ENCODE measurements at regions not wholly inside any gene's neighbourhood (a gene's known extent, or its start where the extent isn't known, plus 50 kb on each side); places are given as distances from the start of the nearest gene placed in this dataset.

DNA sequence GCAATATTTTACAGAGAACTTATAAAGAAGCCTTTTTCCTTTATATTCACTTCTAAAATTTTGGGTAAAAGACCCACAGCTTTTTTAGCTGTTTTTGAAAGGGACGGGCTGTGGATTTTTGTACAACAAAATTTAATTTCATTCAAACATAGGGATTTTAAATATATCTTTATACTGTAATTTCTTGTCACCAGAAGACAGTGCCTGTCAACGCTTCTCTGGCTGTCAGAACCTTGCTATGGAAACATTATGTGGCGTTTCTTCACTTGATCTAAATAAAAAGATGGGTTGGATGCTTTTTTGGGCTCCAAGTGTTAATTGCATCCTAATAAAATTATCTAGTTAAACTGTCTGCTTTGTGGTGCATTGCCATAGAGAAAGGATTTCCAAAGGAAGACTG, 635.6 kb upstream of the ALCAM start:
- no peak for TF ChIP-seq ZNF70 (CRISPR knock-in tag; IDR thresholded peaks at IDR 0.05)
- TF ChIP-seq, protein P1, sequence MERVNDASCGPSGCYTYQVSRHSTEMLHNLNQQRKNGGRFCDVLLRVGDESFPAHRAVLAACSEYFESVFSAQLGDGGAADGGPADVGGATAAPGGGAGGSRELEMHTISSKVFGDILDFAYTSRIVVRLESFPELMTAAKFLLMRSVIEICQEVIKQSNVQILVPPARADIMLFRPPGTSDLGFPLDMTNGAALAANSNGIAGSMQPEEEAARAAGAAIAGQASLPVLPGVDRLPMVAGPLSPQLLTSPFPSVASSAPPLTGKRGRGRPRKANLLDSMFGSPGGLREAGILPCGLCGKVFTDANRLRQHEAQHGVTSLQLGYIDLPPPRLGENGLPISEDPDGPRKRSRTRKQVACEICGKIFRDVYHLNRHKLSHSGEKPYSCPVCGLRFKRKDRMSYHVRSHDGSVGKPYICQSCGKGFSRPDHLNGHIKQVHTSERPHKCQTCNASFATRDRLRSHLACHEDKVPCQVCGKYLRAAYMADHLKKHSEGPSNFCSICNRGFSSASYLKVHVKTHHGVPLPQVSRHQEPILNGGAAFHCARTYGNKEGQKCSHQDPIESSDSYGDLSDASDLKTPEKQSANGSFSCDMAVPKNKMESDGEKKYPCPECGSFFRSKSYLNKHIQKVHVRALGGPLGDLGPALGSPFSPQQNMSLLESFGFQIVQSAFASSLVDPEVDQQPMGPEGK (CRISPR knock-in tag; IDR thresholded peaks at IDR 0.05; ENCODE audit: borderline replicate concordance), result no peak
- no peak for TF ChIP-seq PPARA (CRISPR knock-in tag; IDR thresholded peaks at IDR 0.05; ENCODE audit: borderline replicate concordance)
- TF ChIP-seq ISL1 (CRISPR knock-in tag; IDR thresholded peaks at IDR 0.05), result no peak
- TF ChIP-seq CSDC2 (CRISPR knock-in tag; IDR thresholded peaks at IDR 0.05), result no peak
- no peak for TF ChIP-seq ZFP3 (CRISPR knock-in tag; IDR thresholded peaks at IDR 0.05)
- TF ChIP-seq, protein P2, sequence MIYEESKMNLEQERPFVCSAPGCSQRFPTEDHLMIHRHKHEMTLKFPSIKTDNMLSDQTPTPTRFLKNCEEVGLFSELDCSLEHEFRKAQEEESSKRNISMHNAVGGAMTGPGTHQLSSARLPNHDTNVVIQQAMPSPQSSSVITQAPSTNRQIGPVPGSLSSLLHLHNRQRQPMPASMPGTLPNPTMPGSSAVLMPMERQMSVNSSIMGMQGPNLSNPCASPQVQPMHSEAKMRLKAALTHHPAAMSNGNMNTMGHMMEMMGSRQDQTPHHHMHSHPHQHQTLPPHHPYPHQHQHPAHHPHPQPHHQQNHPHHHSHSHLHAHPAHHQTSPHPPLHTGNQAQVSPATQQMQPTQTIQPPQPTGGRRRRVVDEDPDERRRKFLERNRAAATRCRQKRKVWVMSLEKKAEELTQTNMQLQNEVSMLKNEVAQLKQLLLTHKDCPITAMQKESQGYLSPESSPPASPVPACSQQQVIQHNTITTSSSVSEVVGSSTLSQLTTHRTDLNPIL (CRISPR knock-in tag; IDR thresholded peaks at IDR 0.05; ENCODE audit: low read depth), result no peak
- TF ChIP-seq, protein P3, sequence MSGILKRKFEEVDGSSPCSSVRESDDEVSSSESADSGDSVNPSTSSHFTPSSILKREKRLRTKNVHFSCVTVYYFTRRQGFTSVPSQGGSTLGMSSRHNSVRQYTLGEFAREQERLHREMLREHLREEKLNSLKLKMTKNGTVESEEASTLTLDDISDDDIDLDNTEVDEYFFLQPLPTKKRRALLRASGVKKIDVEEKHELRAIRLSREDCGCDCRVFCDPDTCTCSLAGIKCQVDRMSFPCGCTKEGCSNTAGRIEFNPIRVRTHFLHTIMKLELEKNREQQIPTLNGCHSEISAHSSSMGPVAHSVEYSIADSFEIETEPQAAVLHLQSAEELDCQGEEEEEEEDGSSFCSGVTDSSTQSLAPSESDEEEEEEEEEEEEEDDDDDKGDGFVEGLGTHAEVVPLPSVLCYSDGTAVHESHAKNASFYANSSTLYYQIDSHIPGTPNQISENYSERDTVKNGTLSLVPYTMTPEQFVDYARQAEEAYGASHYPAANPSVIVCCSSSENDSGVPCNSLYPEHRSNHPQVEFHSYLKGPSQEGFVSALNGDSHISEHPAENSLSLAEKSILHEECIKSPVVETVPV (CRISPR knock-in tag; IDR thresholded peaks at IDR 0.05), result no peak
- TF ChIP-seq ARNTL (CRISPR knock-in tag; IDR thresholded peaks at IDR 0.05; ENCODE audit: borderline replicate concordance, low read depth), result no peak
- TF ChIP-seq, protein P4, sequence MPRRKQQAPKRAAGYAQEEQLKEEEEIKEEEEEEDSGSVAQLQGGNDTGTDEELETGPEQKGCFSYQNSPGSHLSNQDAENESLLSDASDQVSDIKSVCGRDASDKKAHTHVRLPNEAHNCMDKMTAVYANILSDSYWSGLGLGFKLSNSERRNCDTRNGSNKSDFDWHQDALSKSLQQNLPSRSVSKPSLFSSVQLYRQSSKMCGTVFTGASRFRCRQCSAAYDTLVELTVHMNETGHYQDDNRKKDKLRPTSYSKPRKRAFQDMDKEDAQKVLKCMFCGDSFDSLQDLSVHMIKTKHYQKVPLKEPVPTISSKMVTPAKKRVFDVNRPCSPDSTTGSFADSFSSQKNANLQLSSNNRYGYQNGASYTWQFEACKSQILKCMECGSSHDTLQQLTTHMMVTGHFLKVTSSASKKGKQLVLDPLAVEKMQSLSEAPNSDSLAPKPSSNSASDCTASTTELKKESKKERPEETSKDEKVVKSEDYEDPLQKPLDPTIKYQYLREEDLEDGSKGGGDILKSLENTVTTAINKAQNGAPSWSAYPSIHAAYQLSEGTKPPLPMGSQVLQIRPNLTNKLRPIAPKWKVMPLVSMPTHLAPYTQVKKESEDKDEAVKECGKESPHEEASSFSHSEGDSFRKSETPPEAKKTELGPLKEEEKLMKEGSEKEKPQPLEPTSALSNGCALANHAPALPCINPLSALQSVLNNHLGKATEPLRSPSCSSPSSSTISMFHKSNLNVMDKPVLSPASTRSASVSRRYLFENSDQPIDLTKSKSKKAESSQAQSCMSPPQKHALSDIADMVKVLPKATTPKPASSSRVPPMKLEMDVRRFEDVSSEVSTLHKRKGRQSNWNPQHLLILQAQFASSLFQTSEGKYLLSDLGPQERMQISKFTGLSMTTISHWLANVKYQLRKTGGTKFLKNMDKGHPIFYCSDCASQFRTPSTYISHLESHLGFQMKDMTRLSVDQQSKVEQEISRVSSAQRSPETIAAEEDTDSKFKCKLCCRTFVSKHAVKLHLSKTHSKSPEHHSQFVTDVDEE (CRISPR knock-in tag; IDR thresholded peaks at IDR 0.05), result no peak
- no peak for TF ChIP-seq ZC3H10 (CRISPR knock-in tag; IDR thresholded peaks at IDR 0.05)
- TF ChIP-seq RARB (CRISPR knock-in tag; IDR thresholded peaks at IDR 0.05), result no peak
- no peak for ATAC-seq

DNA sequence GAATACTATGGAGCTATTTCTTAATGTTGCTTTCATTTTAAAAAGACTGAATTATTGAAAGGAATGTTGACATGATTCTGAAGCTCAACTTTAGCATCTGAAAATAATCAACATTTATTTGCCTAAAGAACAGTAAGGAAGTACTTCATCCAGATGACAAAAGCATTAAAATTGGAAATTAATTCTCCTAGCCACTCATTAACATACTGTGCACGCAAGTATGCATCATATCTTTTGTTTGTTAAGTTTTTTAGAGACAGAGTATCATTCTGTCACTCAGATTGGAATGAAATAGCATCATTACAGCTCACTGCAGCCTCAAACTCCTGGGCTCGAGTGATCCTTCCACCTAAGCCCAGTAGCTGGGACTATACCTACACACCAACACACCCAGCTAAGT, 632.1 kb upstream of the ALCAM start:
- no peak for TF ChIP-seq ESRRG (CRISPR knock-in tag; IDR thresholded peaks at IDR 0.05)
- TF ChIP-seq, protein P5, sequence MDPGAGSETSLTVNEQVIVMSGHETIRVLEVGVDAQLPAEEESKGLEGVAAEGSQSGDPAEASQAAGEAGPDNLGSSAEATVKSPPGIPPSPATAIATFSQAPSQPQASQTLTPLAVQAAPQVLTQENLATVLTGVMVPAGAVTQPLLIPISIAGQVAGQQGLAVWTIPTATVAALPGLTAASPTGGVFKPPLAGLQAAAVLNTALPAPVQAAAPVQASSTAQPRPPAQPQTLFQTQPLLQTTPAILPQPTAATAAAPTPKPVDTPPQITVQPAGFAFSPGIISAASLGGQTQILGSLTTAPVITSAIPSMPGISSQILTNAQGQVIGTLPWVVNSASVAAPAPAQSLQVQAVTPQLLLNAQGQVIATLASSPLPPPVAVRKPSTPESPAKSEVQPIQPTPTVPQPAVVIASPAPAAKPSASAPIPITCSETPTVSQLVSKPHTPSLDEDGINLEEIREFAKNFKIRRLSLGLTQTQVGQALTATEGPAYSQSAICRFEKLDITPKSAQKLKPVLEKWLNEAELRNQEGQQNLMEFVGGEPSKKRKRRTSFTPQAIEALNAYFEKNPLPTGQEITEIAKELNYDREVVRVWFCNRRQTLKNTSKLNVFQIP (CRISPR knock-in tag; IDR thresholded peaks at IDR 0.05; ENCODE audit: borderline replicate concordance, low read depth), result no peak
- TF ChIP-seq PPARA (CRISPR knock-in tag; IDR thresholded peaks at IDR 0.05; ENCODE audit: borderline replicate concordance), result no peak
- TF ChIP-seq TOX (CRISPR knock-in tag; IDR thresholded peaks at IDR 0.05; ENCODE audit: borderline replicate concordance), result no peak
- TF ChIP-seq, protein P2 (CRISPR knock-in tag; IDR thresholded peaks at IDR 0.05; ENCODE audit: low read depth), result no peak
- TF ChIP-seq ZFP30 (CRISPR knock-in tag; IDR thresholded peaks at IDR 0.05), result no peak
- no peak for TF ChIP-seq TCF4 (CRISPR knock-in tag; IDR thresholded peaks at IDR 0.05; ENCODE audit: borderline replicate concordance)
- no peak for TF ChIP-seq CSDC2 (CRISPR knock-in tag; IDR thresholded peaks at IDR 0.05)
- no peak for TF ChIP-seq ZNF565 (CRISPR knock-in tag; conservative IDR thresholded peaks at IDR 0.05; ENCODE audit: low read depth)
- TF ChIP-seq OSR1 (CRISPR knock-in tag; IDR thresholded peaks at IDR 0.05), result no peak
- TF ChIP-seq SNAI2 (CRISPR knock-in tag; IDR thresholded peaks at IDR 0.05), result no peak
- ATAC-seq, result no peak

GRCh38 chr3:104735691-104736090, 631.0 kb upstream of the ALCAM start:
- no peak for TF ChIP-seq CSDC2 (CRISPR knock-in tag; IDR thresholded peaks at IDR 0.05)
- no peak for ATAC-seq
